GM13977 (cell line): ENCODE measurements at regions not wholly inside any gene's neighbourhood (a gene's known extent, or its start where the extent isn't known, plus 50 kb on each side); places are given as distances from the start of the nearest gene placed in this dataset.

Experiments
- DNase-seq: peaks from one replicate; pipeline ENCODE4 v3.0.0; 2012; ENCODE audit warnings: low spot score
- CTCF ChIP-seq: IDR thresholded peaks from 2 replicates; pipeline ENCODE4 v1.5.1; 2012; ENCODE audit warnings: mild to moderate bottlenecking, control low read depth; ENCODE audit not compliant: insufficient read depth; ENCODE audit errors: extremely low read depth, missing control alignments
- in situ Hi-C: fragments of 300-500 bp; cut with MboI; formaldehyde crosslinking; loops from one replicate; pipeline ENCODE4 v1.12.0; 2022; ENCODE audit warnings: low sequenced_read_pairs, low pct_unique_long_range_greater_than_20kb, mixed read lengths, inconsistent platforms; ENCODE audit not compliant: unreplicated experiment

DNA sequence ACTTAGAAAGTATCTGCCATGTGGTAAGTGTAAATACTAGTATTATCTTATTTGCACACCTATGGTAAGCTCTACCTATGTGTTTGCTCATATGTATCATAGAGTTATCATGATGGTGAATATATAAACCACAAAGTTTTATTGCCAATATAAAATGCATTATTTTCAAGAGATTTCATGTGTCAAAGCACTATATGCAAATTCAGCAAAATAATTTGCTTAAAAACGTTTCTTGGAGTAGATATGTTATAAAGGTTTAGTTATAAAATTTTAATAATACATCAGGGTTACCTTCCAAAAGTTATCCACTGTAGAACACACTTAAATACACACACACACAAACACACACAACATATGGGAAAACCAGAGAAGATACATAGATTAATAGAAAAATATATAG lies 1431.7 kb upstream of the C9orf72 start:
- in situ Hi-C loops: no loop called here
- DNase-seq: no peak
- no peak for TF ChIP-seq CTCF

- in situ Hi-C loops: no loop called here
- no peak for DNase-seq
- TF ChIP-seq CTCF: no peak
These were observed 1433.3 kb upstream of the C9orf72 start for GRCh38 chr9:29006628-29007027.

GRCh38 chr9:29012911-29013310 lies 1439.6 kb upstream of the C9orf72 start:
- TF ChIP-seq CTCF: no peak
- in situ Hi-C loops: no loop called here
- no peak for DNase-seq

DNA sequence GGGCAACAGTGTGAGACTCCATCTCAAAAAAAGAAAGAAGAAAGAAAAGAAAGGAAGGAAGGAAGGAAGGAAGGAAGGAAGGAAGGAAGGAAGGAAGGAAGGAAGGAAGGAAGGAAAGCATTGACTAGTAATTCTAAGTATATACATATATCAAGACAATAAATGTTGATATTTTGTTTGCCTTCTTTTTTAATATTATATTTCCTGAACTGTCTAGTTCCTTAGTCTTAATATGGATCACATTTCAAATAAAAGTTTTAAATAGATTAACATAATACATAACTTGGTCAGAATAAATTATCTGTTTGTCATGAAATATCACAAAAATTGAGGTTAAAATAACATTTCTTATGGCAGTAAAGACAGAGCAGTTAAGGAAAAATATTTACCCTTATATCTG lies 1448.4 kb upstream of the C9orf72 start:
- no peak for DNase-seq
- no peak for TF ChIP-seq CTCF
- in situ Hi-C loops: no loop called here

DNA sequence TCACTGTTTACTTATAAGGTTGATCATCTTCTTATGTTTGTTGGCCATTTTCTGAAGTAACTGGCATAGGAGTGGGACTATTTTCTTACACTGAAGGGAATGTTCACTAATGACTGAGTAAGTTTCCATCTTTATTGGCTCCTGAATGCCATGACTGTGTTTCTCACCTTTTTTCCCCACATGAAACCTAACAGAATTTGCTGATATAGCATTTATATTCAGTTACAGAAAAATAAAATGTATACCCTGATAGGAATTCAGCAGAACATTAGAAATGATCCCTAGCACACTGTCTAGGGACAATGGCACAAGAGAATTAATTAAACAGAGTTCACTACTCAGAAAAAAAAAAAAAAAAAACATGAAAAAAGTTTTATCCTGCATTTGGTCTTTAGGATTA lies 1465.1 kb upstream of the C9orf72 start:
- in situ Hi-C loops: no loop called here
- no peak for TF ChIP-seq CTCF
- DNase-seq: no peak

DNA sequence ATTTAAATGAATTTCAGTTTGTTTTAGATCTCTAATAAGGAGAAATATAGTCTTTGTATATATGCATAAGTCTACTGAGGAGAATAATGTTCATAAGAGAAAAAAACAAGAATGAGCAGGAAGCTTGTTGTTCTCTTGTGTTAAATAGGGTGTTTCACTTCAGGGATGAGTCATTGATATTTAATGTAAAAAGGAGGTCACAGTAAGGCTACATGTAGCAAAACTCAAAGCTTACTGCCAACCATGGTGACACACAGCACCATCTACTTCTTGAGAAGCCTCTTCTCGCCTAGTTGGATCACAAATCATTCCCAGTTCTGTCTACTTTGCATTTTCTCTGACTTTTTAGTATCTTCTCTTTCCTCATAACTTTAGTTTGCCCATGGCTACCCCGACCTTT lies 1466.0 kb upstream of the C9orf72 start:
- in situ Hi-C loops: no loop called here
- TF ChIP-seq CTCF: no peak
- DNase-seq: no peak

- no peak for DNase-seq
- TF ChIP-seq CTCF: no peak
- in situ Hi-C loops: no loop called here
These were observed 1469.8 kb upstream of the C9orf72 start for GRCh38 chr9:29043072-29043471.
